ENCODE measurements at regions not wholly inside any gene's neighbourhood (a gene's known extent, or its start where the extent isn't known, plus 50 kb on each side); places are given as distances from the start of the nearest gene placed in this dataset.
"Not testable (repeated sequence)": the region's sequence is repeated elsewhere in the genome, so short reads cannot be mapped to it uniquely, and the experiment has no call there.

DNA sequence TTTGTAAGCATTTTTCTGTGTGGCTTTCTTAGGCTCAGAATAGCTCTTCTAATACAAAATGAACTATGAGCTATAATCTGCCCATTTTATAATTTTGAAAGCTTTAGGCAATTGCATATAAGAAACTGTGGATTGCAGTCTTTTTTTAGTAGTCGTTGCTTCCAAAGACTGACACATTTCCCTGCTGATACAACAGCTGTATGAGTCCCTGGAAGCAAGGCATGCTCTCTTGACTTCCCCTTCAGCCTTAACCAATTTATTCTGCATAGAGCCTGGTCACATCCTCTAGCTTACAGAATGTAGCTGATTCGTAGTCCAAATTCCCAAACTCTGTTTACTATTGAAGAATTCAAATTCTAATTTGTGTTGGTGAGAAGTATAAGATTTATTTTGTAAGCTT lies 155.3 kb upstream of the EYA4 start:
- Mint-ChIP-seq H3K36me3 (ENCODE audit: insufficient read depth) (no peaks in the 10 kb centered on the region), H3K4me3 (no peak overlapping the region), H3K27ac (ENCODE audit: low read depth) (no peak overlapping the region), H3K9me3 (no peaks in the 10 kb centered on the region), H3K27me3 (no peaks in the 10 kb centered on the region), H3K4me1 (no peaks in the 10 kb centered on the region)
- ATAC-seq (replicated peaks; ENCODE audit: extremely low read depth, poor library complexity, severe bottlenecking) (no peak), DNase-seq (ENCODE audit: low spot score in 2 of 2) (no peak)

DNA sequence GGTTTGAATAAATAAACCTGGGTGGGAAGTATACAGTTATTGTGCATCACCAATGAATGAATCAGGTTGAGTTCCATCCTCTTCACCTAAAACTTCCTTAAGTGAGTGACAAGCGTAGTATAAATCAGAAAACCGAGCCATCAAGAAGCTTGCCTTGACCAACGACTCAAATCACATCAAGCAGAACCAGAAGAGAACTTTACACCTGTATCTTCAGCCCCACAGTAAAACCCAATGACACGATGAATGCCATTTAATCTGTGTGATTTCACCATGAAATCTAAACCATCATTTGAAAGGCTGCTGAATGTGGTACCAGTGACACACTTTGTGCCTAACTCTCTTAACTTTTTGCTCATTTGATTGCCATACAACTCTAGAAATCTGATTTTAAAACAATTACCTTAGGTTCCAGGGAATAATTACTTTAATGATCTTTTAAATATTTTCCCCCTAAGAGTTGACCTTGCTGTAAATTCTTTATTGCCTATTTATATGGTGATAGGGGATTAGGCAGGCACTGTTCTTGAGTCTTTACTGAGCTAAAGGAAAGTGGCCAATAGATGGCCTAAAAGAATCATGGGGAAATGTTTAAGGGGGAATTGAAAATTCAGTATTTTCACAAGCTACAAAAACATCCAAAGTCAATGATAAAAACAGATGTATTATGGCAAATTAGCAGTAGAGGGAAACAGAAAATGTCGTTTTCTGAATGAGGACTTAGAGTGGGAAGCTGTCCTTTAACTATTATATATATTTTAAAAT lies 152.0 kb upstream of the EYA4 start:
- ATAC-seq (replicated peaks; ENCODE audit: extremely low read depth, poor library complexity, severe bottlenecking), result no peak
- Mint-ChIP-seq H3K4me3 (no peak overlapping the region), H3K36me3 (ENCODE audit: insufficient read depth) (no peaks in the 10 kb centered on the region), H3K27ac (ENCODE audit: low read depth) (no peak overlapping the region), H3K9me3 (no peaks in the 10 kb centered on the region), H3K27me3 (no peaks in the 10 kb centered on the region), H3K4me1 (no peaks in the 10 kb centered on the region)
- DNase-seq (ENCODE audit: low spot score in 2 of 2), result no peak

GRCh38 chr6:133092199-133092598 lies 149.0 kb upstream of the EYA4 start:
- H3K4me3 Mint-ChIP-seq, result no peak overlapping the region
- H3K27me3 Mint-ChIP-seq, result no peaks in the 10 kb centered on the region
- H3K4me1 Mint-ChIP-seq, result no peaks in the 10 kb centered on the region
- no peak for DNase-seq (ENCODE audit: low spot score in 2 of 2)
- H3K27ac Mint-ChIP-seq (ENCODE audit: low read depth), result no peak overlapping the region
- no peaks in the 10 kb centered on the region for H3K9me3 Mint-ChIP-seq
- no peaks in the 10 kb centered on the region for H3K36me3 Mint-ChIP-seq (ENCODE audit: insufficient read depth)
- no peak for ATAC-seq (replicated peaks; ENCODE audit: extremely low read depth, poor library complexity, severe bottlenecking)

GRCh38 chr6:133092771-133093170 lies 148.4 kb upstream of the EYA4 start:
- no peaks in the 10 kb centered on the region for H3K4me1 Mint-ChIP-seq
- no peaks in the 10 kb centered on the region for H3K27me3 Mint-ChIP-seq
- no peak overlapping the region for H3K27ac Mint-ChIP-seq (ENCODE audit: low read depth)
- no peak for DNase-seq (ENCODE audit: low spot score in 2 of 2)
- H3K4me3 Mint-ChIP-seq, result no peak overlapping the region
- no peaks in the 10 kb centered on the region for H3K9me3 Mint-ChIP-seq
- H3K36me3 Mint-ChIP-seq (ENCODE audit: insufficient read depth), result no peaks in the 10 kb centered on the region
- no peak for ATAC-seq (replicated peaks; ENCODE audit: extremely low read depth, poor library complexity, severe bottlenecking)

GRCh38 chr6:133093211-133093610 lies 147.9 kb upstream of the EYA4 start:
- not testable (repeated sequence) for H3K9me3 Mint-ChIP-seq; H3K36me3 Mint-ChIP-seq (ENCODE audit: insufficient read depth); H3K4me3 Mint-ChIP-seq; ATAC-seq (replicated peaks; ENCODE audit: extremely low read depth, poor library complexity, severe bottlenecking); DNase-seq (ENCODE audit: low spot score in 2 of 2); H3K27me3 Mint-ChIP-seq; H3K27ac Mint-ChIP-seq (ENCODE audit: low read depth); H3K4me1 Mint-ChIP-seq

DNA sequence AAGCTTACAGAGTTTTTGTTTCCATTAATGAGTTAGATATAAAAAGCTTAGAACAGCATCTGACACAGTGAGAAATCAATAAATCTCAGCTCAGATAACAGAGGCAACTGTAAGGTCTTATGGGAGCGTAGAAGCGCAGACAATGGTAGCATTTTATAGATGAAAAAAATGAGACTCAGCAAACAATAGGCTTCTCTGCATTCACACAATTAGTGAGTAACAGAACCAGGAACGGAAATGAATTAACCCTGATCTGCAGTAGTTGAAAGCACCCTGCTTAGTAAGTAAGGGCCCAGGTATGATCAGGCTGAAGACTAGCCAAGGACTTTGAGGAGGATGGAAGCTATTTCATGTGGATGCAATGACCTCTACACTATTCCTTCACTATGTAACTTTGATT lies 147.2 kb upstream of the EYA4 start:
- H3K4me1 Mint-ChIP-seq, result no peaks in the 10 kb centered on the region
- no peaks in the 10 kb centered on the region for H3K9me3 Mint-ChIP-seq
- H3K27ac Mint-ChIP-seq (ENCODE audit: low read depth), result no peak overlapping the region
- no peak overlapping the region for H3K4me3 Mint-ChIP-seq
- no peaks in the 10 kb centered on the region for H3K36me3 Mint-ChIP-seq (ENCODE audit: insufficient read depth)
- DNase-seq (ENCODE audit: low spot score in 2 of 2), result no peak
- no peak for ATAC-seq (replicated peaks; ENCODE audit: extremely low read depth, poor library complexity, severe bottlenecking)
- H3K27me3 Mint-ChIP-seq, result no peaks in the 10 kb centered on the region

GRCh38 chr6:133097208-133097607 lies 143.9 kb upstream of the EYA4 start:
- H3K27me3 Mint-ChIP-seq, result no peaks in the 10 kb centered on the region
- no peak overlapping the region for H3K27ac Mint-ChIP-seq (ENCODE audit: low read depth)
- no peaks in the 10 kb centered on the region for H3K9me3 Mint-ChIP-seq
- H3K4me1 Mint-ChIP-seq, result no peaks in the 10 kb centered on the region
- ATAC-seq (replicated peaks; ENCODE audit: extremely low read depth, poor library complexity, severe bottlenecking), result no peak
- no peak overlapping the region for H3K4me3 Mint-ChIP-seq
- DNase-seq (ENCODE audit: low spot score in 2 of 2), result no peak
- H3K36me3 Mint-ChIP-seq (ENCODE audit: insufficient read depth), result no peaks in the 10 kb centered on the region

DNA sequence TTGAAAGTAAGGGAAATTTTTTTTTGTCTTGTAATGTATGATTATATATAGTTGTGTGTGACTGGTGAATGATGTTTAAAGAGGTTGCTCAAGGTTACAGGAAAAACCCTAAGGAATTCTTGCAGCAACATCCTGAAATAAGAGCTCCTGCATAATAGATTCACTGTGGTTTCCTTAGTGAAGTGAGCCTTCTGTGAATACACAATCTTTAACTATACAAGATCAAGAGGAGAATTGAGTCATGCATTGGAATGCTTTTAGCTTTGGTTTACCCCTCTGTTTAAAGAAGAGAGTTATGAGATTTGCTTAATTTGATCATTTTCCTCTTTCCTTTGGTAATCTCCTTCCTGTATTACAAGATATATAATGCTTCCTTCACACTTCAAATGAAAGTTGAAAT lies 141.6 kb upstream of the EYA4 start:
- ATAC-seq (replicated peaks; ENCODE audit: extremely low read depth, poor library complexity, severe bottlenecking) (no peak), DNase-seq (ENCODE audit: low spot score in 2 of 2) (no peak)
- H3K27me3 Mint-ChIP-seq, result no peaks in the 10 kb centered on the region
- no peaks in the 10 kb centered on the region for H3K9me3 Mint-ChIP-seq
- no peaks in the 10 kb centered on the region for H3K4me1 Mint-ChIP-seq
- H3K4me3 Mint-ChIP-seq, result no peak overlapping the region
- no peak overlapping the region for H3K27ac Mint-ChIP-seq (ENCODE audit: low read depth)
- H3K36me3 Mint-ChIP-seq (ENCODE audit: insufficient read depth), result no peaks in the 10 kb centered on the region

GRCh38 chr6:133100865-133101264 lies 140.3 kb upstream of the EYA4 start:
- Mint-ChIP-seq H3K27ac (ENCODE audit: low read depth) (no peak overlapping the region), H3K9me3 (peaks cover 9% of the 10 kb centered on the region), H3K4me1 (no peaks in the 10 kb centered on the region), H3K27me3 (no peaks in the 10 kb centered on the region), H3K4me3 (no peak overlapping the region), H3K36me3 (ENCODE audit: insufficient read depth) (no peaks in the 10 kb centered on the region)
- ATAC-seq (replicated peaks; ENCODE audit: extremely low read depth, poor library complexity, severe bottlenecking), result no peak
- no peak for DNase-seq (ENCODE audit: low spot score in 2 of 2)

DNA sequence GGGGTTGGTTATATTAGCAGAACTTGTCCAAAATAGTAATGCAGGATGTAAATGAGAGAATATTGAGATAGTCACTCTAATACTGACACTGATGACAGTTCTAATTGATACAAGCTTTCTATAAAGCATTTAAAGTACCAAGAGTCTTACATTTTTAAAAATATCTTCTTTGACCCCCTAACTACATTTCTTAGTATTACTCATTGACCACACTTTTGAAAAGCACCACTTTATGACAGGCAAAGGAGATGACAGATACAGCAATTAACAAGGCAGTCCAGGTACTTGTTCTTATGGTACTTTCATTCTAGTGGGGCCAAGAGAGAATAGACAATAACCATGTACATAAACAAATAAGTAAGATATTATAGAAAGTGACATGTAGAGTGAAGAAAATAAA lies 139.4 kb upstream of the EYA4 start:
- no peak for DNase-seq (ENCODE audit: low spot score in 2 of 2)
- no peaks in the 10 kb centered on the region for H3K27me3 Mint-ChIP-seq
- ATAC-seq (replicated peaks; ENCODE audit: extremely low read depth, poor library complexity, severe bottlenecking), result no peak
- H3K36me3 Mint-ChIP-seq (ENCODE audit: insufficient read depth), result no peaks in the 10 kb centered on the region
- H3K4me1 Mint-ChIP-seq, result no peaks in the 10 kb centered on the region
- H3K9me3 Mint-ChIP-seq, result peaks cover 9% of the 10 kb centered on the region
- no peak overlapping the region for H3K27ac Mint-ChIP-seq (ENCODE audit: low read depth)
- H3K4me3 Mint-ChIP-seq, result no peak overlapping the region

DNA sequence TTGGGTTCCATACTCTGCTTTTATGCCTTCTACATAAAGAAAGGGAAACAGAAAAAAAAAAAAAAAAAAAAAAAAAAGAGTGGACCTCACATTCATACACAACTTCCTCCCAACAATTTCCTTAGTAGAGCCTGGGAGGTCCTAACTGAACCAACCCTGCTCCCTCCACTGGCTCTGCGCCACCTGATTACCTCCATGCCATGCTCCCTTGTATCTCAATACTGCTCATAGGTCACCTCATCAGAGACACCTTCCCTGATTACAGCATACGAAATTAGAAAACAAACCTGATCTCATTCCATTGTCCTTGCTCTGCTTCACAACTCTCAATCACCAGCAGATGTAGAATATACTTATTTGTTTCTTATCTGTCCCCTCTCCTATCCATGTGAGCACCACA lies 134.2 kb upstream of the EYA4 start:
- ATAC-seq (replicated peaks; ENCODE audit: extremely low read depth, poor library complexity, severe bottlenecking), result no peak
- H3K36me3 Mint-ChIP-seq (ENCODE audit: insufficient read depth), result no peaks in the 10 kb centered on the region
- H3K27ac Mint-ChIP-seq (ENCODE audit: low read depth), result no peak overlapping the region
- H3K4me1 Mint-ChIP-seq, result no peaks in the 10 kb centered on the region
- no peaks in the 10 kb centered on the region for H3K27me3 Mint-ChIP-seq
- H3K4me3 Mint-ChIP-seq, result no peak overlapping the region
- no peak for DNase-seq (ENCODE audit: low spot score in 2 of 2)
- peaks cover 9% of the 10 kb centered on the region for H3K9me3 Mint-ChIP-seq

DNA sequence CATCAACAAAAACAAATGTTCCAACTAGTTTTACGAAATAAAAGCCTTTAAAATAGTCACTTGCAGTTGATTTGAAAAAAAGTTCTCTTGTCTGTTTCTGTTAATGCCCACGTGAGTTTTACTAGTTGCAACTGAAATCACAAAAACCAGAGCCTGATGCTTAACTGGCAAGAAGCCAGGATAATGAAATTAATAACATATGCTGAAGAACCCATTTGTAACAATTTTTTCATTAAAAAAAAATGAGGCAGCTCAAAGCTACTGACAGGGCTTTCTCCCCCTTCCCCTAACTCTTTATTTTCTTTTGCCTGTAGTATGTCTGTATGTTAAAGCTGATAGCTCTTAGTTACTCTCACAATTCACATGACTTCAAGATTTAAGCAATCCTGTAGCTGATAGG lies 132.7 kb upstream of the EYA4 start:
- Mint-ChIP-seq H3K36me3 (ENCODE audit: insufficient read depth) (no peaks in the 10 kb centered on the region), H3K4me1 (no peaks in the 10 kb centered on the region), H3K9me3 (peaks cover 9% of the 10 kb centered on the region), H3K27me3 (no peaks in the 10 kb centered on the region), H3K4me3 (no peak overlapping the region), H3K27ac (ENCODE audit: low read depth) (no peak overlapping the region)
- DNase-seq (ENCODE audit: low spot score in 2 of 2) (no peak), ATAC-seq (replicated peaks; ENCODE audit: extremely low read depth, poor library complexity, severe bottlenecking) (no peak)

DNA sequence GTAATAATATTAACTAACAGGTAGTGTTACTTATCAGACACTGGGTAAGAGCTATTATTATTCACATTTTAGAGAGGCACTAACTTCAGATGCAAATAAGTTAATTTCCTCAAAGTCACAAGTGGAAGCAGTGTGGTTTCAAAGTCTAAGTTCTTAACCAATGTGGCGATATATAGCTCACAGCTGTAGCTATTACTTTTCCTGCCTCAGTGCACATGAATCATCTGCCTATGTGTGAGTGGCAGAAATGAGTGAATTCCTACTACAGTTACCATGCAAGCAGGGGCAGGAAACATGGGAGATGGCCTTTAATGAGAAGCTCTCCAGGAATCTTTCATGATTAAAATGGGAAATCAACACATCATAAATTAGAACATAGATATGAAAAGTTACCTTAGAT lies 126.2 kb upstream of the EYA4 start:
- DNase-seq (ENCODE audit: low spot score in 2 of 2) (no peak), ATAC-seq (replicated peaks; ENCODE audit: extremely low read depth, poor library complexity, severe bottlenecking) (no peak)
- no peaks in the 10 kb centered on the region for H3K9me3 Mint-ChIP-seq
- no peak overlapping the region for H3K4me3 Mint-ChIP-seq
- no peaks in the 10 kb centered on the region for H3K4me1 Mint-ChIP-seq
- H3K36me3 Mint-ChIP-seq (ENCODE audit: insufficient read depth), result no peaks in the 10 kb centered on the region
- H3K27me3 Mint-ChIP-seq, result no peaks in the 10 kb centered on the region
- H3K27ac Mint-ChIP-seq (ENCODE audit: low read depth), result no peak overlapping the region

- no peaks in the 10 kb centered on the region for H3K36me3 Mint-ChIP-seq (ENCODE audit: insufficient read depth)
- H3K27me3 Mint-ChIP-seq, result no peaks in the 10 kb centered on the region
- no peak overlapping the region for H3K27ac Mint-ChIP-seq (ENCODE audit: low read depth)
- H3K4me3 Mint-ChIP-seq, result no peak overlapping the region
- ATAC-seq (replicated peaks; ENCODE audit: extremely low read depth, poor library complexity, severe bottlenecking) (no peak), DNase-seq (ENCODE audit: low spot score in 2 of 2) (no peak)
- peaks cover 7% of the 10 kb centered on the region for H3K9me3 Mint-ChIP-seq
- H3K4me1 Mint-ChIP-seq, result no peaks in the 10 kb centered on the region
Measured at GRCh38 chr6:133115946-133116345, 125.2 kb upstream of the EYA4 start.

All from central memory CD8-positive, alpha-beta T cell (primary cell).